ENCODE measurements at regions not wholly inside any gene's neighbourhood (a gene's known extent, or its start where the extent isn't known, plus 50 kb on each side); places are given as distances from the start of the nearest gene placed in this dataset.

DNA sequence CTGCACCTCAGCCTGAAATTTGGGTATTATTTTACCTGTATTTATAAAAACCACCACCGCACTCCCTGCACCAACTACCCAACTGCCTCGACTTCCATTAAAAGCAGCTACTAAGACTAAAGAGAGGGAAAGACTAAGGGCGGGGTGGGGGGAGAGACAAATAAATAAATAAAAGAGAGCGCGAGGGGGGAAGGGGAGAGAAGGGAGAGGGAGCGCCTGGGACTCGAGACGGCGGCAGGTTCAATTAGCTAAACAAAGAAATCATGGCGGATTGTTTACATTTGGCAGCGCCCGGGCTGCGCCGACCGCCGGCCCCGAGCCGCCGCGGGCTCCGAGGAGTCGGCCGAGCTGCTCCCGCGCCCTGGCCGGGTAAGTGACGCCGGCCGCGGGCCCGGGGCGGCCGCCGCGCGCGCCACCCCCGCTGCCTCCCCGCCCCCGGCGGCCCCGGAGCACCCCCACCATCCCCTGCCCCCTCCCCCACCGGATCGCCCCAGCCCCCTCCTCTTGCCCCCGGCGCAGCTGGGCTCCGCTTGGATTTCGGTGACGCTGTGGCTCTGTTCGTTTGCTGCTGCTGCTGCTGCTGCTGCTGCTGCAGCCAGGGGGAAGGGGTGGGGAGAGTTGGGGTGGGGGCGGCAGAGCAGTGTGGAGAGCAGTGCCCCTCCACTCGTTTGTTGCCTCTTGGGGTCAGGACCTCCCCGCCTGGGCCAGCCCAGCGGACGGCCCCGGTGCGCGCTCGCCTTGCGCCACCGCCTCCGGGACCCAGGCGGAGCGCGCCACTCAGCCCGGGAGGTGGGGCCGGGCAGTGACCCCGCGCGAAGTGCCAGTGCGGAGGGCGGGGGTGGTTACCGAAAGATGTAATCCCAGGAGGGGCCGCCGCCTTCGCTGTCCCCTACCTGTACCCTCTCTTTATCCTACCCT, 187.2 kb upstream of the FANCL start:
- no peak overlapping the region for H3K27ac Mint-ChIP-seq
- TF ChIP-seq, protein P1, sequence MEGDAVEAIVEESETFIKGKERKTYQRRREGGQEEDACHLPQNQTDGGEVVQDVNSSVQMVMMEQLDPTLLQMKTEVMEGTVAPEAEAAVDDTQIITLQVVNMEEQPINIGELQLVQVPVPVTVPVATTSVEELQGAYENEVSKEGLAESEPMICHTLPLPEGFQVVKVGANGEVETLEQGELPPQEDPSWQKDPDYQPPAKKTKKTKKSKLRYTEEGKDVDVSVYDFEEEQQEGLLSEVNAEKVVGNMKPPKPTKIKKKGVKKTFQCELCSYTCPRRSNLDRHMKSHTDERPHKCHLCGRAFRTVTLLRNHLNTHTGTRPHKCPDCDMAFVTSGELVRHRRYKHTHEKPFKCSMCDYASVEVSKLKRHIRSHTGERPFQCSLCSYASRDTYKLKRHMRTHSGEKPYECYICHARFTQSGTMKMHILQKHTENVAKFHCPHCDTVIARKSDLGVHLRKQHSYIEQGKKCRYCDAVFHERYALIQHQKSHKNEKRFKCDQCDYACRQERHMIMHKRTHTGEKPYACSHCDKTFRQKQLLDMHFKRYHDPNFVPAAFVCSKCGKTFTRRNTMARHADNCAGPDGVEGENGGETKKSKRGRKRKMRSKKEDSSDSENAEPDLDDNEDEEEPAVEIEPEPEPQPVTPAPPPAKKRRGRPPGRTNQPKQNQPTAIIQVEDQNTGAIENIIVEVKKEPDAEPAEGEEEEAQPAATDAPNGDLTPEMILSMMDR (IDR thresholded peaks at IDR 0.05): no peak
- H3K36me3 Mint-ChIP-seq (ENCODE audit: low read depth): no peaks in the 10 kb centered on the region
- H3K4me3 Mint-ChIP-seq: no peak overlapping the region
- DNase-seq: no peak
- H3K27me3 Mint-ChIP-seq (ENCODE audit: insufficient read depth): peaks cover 13% of the 10 kb centered on the region
- no peaks in the 10 kb centered on the region for H3K9me3 Mint-ChIP-seq
- no peaks in the 10 kb centered on the region for H3K4me1 Mint-ChIP-seq (ENCODE audit: low read depth)

DNA sequence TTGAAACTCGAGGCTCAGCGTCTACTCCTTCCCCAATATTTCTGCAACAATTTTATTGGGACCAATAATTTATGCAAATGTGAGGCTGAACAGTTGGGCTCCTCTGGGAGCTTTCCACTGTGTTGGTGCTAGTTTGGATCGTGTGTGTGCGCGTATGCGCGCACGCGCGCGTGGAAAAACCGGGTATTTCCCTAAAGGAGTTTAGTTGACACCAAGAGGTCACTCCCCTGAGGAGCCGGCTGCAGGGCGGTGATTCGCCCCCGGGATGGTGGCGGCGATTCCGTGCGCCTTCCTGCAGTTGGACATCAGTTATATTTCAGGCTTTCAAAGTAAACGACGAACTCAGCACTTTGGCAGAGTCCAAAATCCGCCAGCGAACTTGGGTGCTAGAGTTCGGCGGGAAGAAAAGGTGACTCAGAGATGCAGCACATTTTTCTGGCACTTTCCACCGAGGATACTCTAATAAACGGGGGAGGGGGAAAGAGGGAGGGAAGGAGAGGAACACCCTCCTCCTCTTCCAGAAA, 186.5 kb upstream of the FANCL start:
- Mint-ChIP-seq H3K27me3 (ENCODE audit: insufficient read depth) (peaks cover 13% of the 10 kb centered on the region), H3K27ac (no peak overlapping the region)
- DNase-seq: no peak

DNA sequence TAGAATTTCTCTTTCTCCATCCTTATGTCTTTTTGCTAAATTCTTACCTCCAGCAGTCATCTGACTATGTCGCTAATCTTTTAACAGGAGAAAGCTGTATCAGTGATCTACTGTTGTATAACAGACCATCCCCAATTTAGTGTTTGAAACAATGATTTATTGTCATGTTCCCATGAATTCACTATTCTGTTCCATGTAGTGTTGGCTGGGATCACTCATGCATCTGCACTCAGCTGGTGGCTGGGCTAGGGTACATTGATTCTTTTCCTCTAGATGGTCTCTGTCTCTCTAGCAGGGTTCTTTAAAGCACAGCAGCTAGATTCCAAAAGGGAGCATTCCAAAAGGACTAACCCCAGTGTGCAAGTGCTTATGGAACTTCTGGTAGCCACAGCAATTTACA, 184.2 kb upstream of the FANCL start:
- DNase-seq: no peak
- TF ChIP-seq, protein P1 (IDR thresholded peaks at IDR 0.05): no peak
- Mint-ChIP-seq H3K36me3 (ENCODE audit: low read depth) (no peaks in the 10 kb centered on the region), H3K9me3 (no peaks in the 10 kb centered on the region), H3K4me3 (no peak overlapping the region), H3K27ac (no peak overlapping the region), H3K4me1 (ENCODE audit: low read depth) (no peaks in the 10 kb centered on the region), H3K27me3 (ENCODE audit: insufficient read depth) (peaks cover 13% of the 10 kb centered on the region)

More for the DNA sequence above, 186.5 kb upstream of the FANCL start:
- TF ChIP-seq, protein P1 (IDR thresholded peaks at IDR 0.05): no peak
- Mint-ChIP-seq H3K4me1 (ENCODE audit: low read depth) (no peaks in the 10 kb centered on the region), H3K36me3 (ENCODE audit: low read depth) (no peaks in the 10 kb centered on the region), H3K9me3 (no peaks in the 10 kb centered on the region), H3K4me3 (no peak overlapping the region)

GRCh38 chr2:58419983-58420382, 178.9 kb upstream of the FANCL start:
- Mint-ChIP-seq H3K4me1 (ENCODE audit: low read depth) (no peaks in the 10 kb centered on the region), H3K4me3 (no peak overlapping the region), H3K9me3 (no peaks in the 10 kb centered on the region), H3K27ac (no peak overlapping the region), H3K36me3 (ENCODE audit: low read depth) (no peaks in the 10 kb centered on the region), H3K27me3 (ENCODE audit: insufficient read depth) (no peaks in the 10 kb centered on the region)
- TF ChIP-seq, protein P1 (IDR thresholded peaks at IDR 0.05): no peak
- no peak for DNase-seq

- H3K27me3 Mint-ChIP-seq (ENCODE audit: insufficient read depth): no peaks in the 10 kb centered on the region
- H3K9me3 Mint-ChIP-seq: no peaks in the 10 kb centered on the region
- H3K4me1 Mint-ChIP-seq (ENCODE audit: low read depth): no peaks in the 10 kb centered on the region
- no peak overlapping the region for H3K4me3 Mint-ChIP-seq
- TF ChIP-seq, protein P1 (IDR thresholded peaks at IDR 0.05): no peak
- DNase-seq: no peak
- no peak overlapping the region for H3K27ac Mint-ChIP-seq
- H3K36me3 Mint-ChIP-seq (ENCODE audit: low read depth): no peaks in the 10 kb centered on the region
These were observed 175.6 kb upstream of the FANCL start for GRCh38 chr2:58416696-58417095.

All from HFFc6 (cell line).